K562 (cell line): ENCODE measurements at regions not wholly inside any gene's neighbourhood (a gene's known extent, or its start where the extent isn't known, plus 50 kb on each side); places are given as distances from the start of the nearest gene placed in this dataset.

Experiments used
- ATAC-seq: fragments of 200-7000 bp; cut with Tn5 transposase; 3 replicates; pipeline ENCODE4 v1.9.1; 2020; ENCODE audit warnings: moderate library complexity
- BruUV-seq: library from RNA; stranded (reverse); fragments of 400-500 nt; replicated peaks from 2 replicates; lab custom pipeline; 2021; lab: Mats Ljungman, UMichigan
- CTCF ChIA-PET: fragments of 300-600 bp; formaldehyde crosslinking; extraction: SDS; loops from one replicate; lab custom pipeline; 2021; ENCODE audit warnings: low intra/inter-chr PET ratio; lab: Yijun Ruan, JAX
- POLR2A ChIA-PET: fragments of 300-600, 350-650 bp; sonication (Branson Sonifier 250); formaldehyde crosslinking; extraction: SDS; loops from one replicate; lab custom pipeline; 2021; ENCODE audit warnings: antibody characterized with exemption, inconsistent platforms; lab: Yijun Ruan, JAX
- DNase-seq, 4 experiments: peaks; one replicate each; pipeline versions ENCODE4 v3.0.0 to v3.0.0-alpha.2; 2011 to 2018; ENCODE audit warnings: low spot score in 3 of 4, mixed read lengths in 3 of 4; ENCODE audit errors: extremely low read depth in 1 of 4
- FAIRE-seq: peaks from 2 replicates; lab custom pipeline; 2011; peaks lifted over from hg19 to GRCh38; lab: Jason Lieb, UNC
- H2AFZ ChIP-seq: 2 replicates; pipeline ENCODE4 v1.6.0; 2011; ENCODE audit warnings: low read depth, low read length, control low read depth, inconsistent platforms
- H3K27ac ChIP-seq: fragments of 200-600 bp; 3 replicates; pipeline ENCODE4 v1.8.0; 2011; ENCODE audit warnings: low read depth, mild to moderate bottlenecking, control low read depth, inconsistent platforms, low read length, moderate library complexity, mixed read lengths; ENCODE audit errors: extremely low read depth
- H3K27me3 ChIP-seq, 2 experiments: fragments of 300-600 bp in 1 of 2; 2 replicates in 1 of 2; 3 replicates in 1 of 2; pipeline versions ENCODE4 v1.6.0 to v1.8.0; 2011; ENCODE audit warnings: inconsistent platforms in 2 of 2, low read length in 2 of 2, mild to moderate bottlenecking in 1 of 2, mixed read lengths in 1 of 2, moderate library complexity in 1 of 2; ENCODE audit not compliant: control insufficient read depth in 2 of 2, insufficient read depth in 2 of 2
- H3K36me3 ChIP-seq: fragments of 300-600 bp; 3 replicates; pipeline ENCODE4 v1.8.0; 2011; ENCODE audit warnings: mild to moderate bottlenecking, low read length, inconsistent platforms; ENCODE audit not compliant: control insufficient read depth, insufficient read depth
- H3K4me1 ChIP-seq, 2 experiments: fragments of 200-600 bp in 1 of 2; replicated peaks in 1 of 2; 2 replicates in 1 of 2; 3 replicates in 1 of 2; pipeline versions ENCODE4 v1.5.1 to v1.8.0; 2011; ENCODE audit warnings: inconsistent platforms in 2 of 2, low read length in 2 of 2, mild to moderate bottlenecking in 1 of 2, mixed read lengths in 1 of 2, moderate library complexity in 1 of 2; ENCODE audit not compliant: control insufficient read depth in 2 of 2, insufficient read depth in 2 of 2
- H3K4me2 ChIP-seq: 2 replicates; pipeline ENCODE4 v1.6.1; 2011; ENCODE audit warnings: low read length, control low read depth, inconsistent platforms, mixed read lengths; ENCODE audit not compliant: insufficient read depth
- H3K4me3 ChIP-seq: fragments of 200-600 bp; sonication (generic), shearing (Covaris generic); 2 replicates; pipeline ENCODE4 v1.5.1; 2016; ENCODE audit warnings: control low read depth, inconsistent platforms
- H3K79me2 ChIP-seq: fragments of 200-600 bp; 3 replicates; pipeline ENCODE4 v1.8.0; 2011; ENCODE audit warnings: low read length, inconsistent platforms; ENCODE audit not compliant: control insufficient read depth, insufficient read depth
- H3K9ac ChIP-seq, 2 experiments: 2 replicates each; pipeline versions ENCODE4 v1.6.0 to v1.6.1; 2011; ENCODE audit warnings: low read depth in 2 of 2, low read length in 2 of 2, control low read depth in 1 of 2, inconsistent platforms in 1 of 2, mild to moderate bottlenecking in 1 of 2, mixed read lengths in 1 of 2; ENCODE audit not compliant: insufficient read depth in 1 of 2
- H3K9me1 ChIP-seq: one replicate; pipeline ENCODE4 v1.6.0; 2011; ENCODE audit warnings: inconsistent platforms, mild to moderate bottlenecking, low read length, moderate library complexity; ENCODE audit not compliant: control insufficient read depth, insufficient read depth
- H3K9me3 ChIP-seq: replicated peaks from 2 replicates; pipeline ENCODE4 v1.5.1; 2011; ENCODE audit warnings: low read depth, low read length, inconsistent platforms; ENCODE audit not compliant: control insufficient read depth, insufficient read depth
- H4K20me1 ChIP-seq: replicated peaks from 2 replicates; pipeline ENCODE4 v1.6.1; 2011; ENCODE audit warnings: low read length, inconsistent platforms, mixed read lengths; ENCODE audit not compliant: control insufficient read depth, insufficient read depth
- CBX8 ChIP-seq: fragments of 200-600 bp; sonication (generic); IDR thresholded peaks from 2 replicates; pipeline ENCODE4 v1.6.1; 2012; ENCODE audit warnings: borderline replicate concordance, mixed run types, low read depth, mild to moderate bottlenecking, moderate library complexity, mixed read lengths, low read length, control low read depth, inconsistent platforms; ENCODE audit not compliant: poor library complexity, severe bottlenecking; ENCODE audit errors: extremely low read depth
- CHD2 ChIP-seq: IDR thresholded peaks from 2 replicates; pipeline ENCODE4 v1.6.1; 2011; ENCODE audit warnings: low read depth, low read length
- CREM ChIP-seq: IDR thresholded peaks from 2 replicates; pipeline ENCODE4 v1.6.1; 2014; ENCODE audit warnings: antibody characterized with exemption, low read depth
- NCOA4 ChIP-seq: fragments of 450-650 bp; IDR thresholded peaks from 2 replicates; pipeline ENCODE4 v1.6.1; 2018; ENCODE audit warnings: mild to moderate bottlenecking; ENCODE audit not compliant: partially characterized antibody
- TCF7 ChIP-seq: sonication (generic); IDR thresholded peaks from 2 replicates; pipeline ENCODE4 v1.6.1; 2016; ENCODE audit warnings: antibody characterized with exemption, borderline replicate concordance
- XRCC4 ChIP-seq: IDR thresholded peaks from one replicate; pipeline ENCODE4 v1.6.1; 2011; ENCODE audit not compliant: insufficient read depth, insufficient read length; ENCODE audit errors: extremely low read depth
- ZNF143 ChIP-seq: sonication (generic); formaldehyde crosslinking; IDR thresholded peaks from 2 replicates; pipeline ENCODE4 v1.9.0; 2022; ENCODE audit warnings: mild to moderate bottlenecking, missing genetic modification reagents
- ZNF217 ChIP-seq: sonication (generic); formaldehyde crosslinking; IDR thresholded peaks from 2 replicates; pipeline ENCODE4 v1.8.0; 2022; ENCODE audit warnings: mild to moderate bottlenecking, missing genetic modification reagents
- WGBS: fragments of 100-300 bp; shearing (Covaris generic); methylation state at CpG from one replicate; pipeline ENCODE4 v1.1.6; 2016; ENCODE audit warnings: low coverage, mixed read lengths; ENCODE audit not compliant: insufficient coverage; ENCODE audit errors: missing lambda C conversion rate; 5-methylcytosine and 5-hydroxymethylcytosine counted together
- in situ Hi-C: fragments of 300-500 bp; cut with MboI; formaldehyde crosslinking; loops from 4 replicates; pipeline ENCODE4 v1.15.0; 2018; ENCODE audit warnings: inconsistent platforms, mixed read lengths
- intact Hi-C: fragments of 100-400 bp; cut with micrococcal nuclease; formaldehyde crosslinking; loops from 2 replicates; pipeline ENCODE4 v1.14.2; 2022
- TF ChIP-seq, protein P1 (sequence below): fragments of 450-650 bp; conservative IDR thresholded peaks from 2 replicates; pipeline ENCODE4 v1.6.1; 2016; ENCODE audit warnings: missing genetic modification characterization, low read depth, mild to moderate bottlenecking, missing compliant biosample characterization, moderate library complexity
- TF ChIP-seq, protein P2 (sequence below), 2 experiments: fragments of 450-650 bp; conservative IDR thresholded peaks; 2 replicates each; pipeline ENCODE4 v1.6.1; 2017; ENCODE audit warnings: mild to moderate bottlenecking in 2 of 2, moderate library complexity in 2 of 2
- TF ChIP-seq, protein P3 (sequence below): IDR thresholded peaks from 2 replicates; pipeline ENCODE4 v1.6.1; 2016; ENCODE audit warnings: missing genetic modification characterization, missing compliant biosample characterization
- TF ChIP-seq, protein P4 (sequence below): fragments of 450-650 bp; IDR thresholded peaks from 2 replicates; pipeline ENCODE4 v1.6.1; 2017; ENCODE audit warnings: mild to moderate bottlenecking, moderate library complexity

DNA sequence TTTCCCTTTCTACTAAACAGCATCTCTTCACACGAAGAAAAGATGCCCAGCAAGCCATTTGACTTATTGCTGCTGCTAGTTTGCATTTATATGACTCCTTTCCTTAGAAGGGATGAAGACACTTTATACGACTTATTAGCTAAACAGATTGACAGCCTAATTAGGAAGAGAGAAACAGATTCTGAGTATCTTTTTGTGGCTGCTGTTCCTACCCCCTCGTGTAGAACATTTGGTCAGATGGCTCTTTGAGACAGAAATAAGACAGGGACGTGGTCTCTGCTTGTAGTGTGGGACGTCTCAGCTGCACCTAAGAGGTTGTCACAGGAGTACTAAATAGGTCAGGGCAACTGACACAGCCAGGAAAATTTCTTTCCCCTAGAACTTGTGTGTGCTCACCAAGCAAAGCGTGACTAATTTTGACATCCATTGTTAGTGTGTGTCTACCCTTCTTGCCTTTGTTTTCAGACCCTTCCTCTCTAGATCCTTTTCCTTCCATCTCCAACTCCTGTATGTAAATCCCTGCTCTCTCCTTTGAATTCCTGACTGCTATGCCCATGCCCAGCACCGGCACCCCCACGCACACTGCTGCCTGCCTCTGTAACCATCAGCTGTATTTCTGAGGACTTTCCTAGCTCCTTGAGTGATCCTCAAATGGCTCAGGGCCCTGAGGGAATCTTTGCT, 83.2 kb downstream of the DAD1 start:
- 6% methylated on average over 8 of the region's 8 CpGs for WGBS
- Histone ChIP-seq H2AFZ (no peak overlapping the region), H3K4me2 (no peak overlapping the region), H3K9ac (no peak overlapping the region), H3K4me1 (no peaks in the 10 kb centered on the region), H3K79me2 (no peaks in the 10 kb centered on the region), H4K20me1 (no peaks in the 10 kb centered on the region), H3K27me3 (peaks cover 11 to 19% of the 10 kb centered on the region in 2 experiments; a peak in 4 of 5 replicates), H3K4me3 (no peak overlapping the region), H3K27ac (no peak overlapping the region), H3K9me3 (no peaks in the 10 kb centered on the region), H3K36me3 (no peaks in the 10 kb centered on the region), H3K9me1 (no peaks in the 10 kb centered on the region)
- intact Hi-C loops = no loop called here
- in situ Hi-C loops = no loop called here
- CTCF ChIA-PET = no interaction called here
- no peak for ATAC-seq
- no peak for DNase-seq
- POLR2A ChIA-PET = interaction anchor here (0.9 kb wide), 1 partner anchor 8 kb away, joined by 3 read pairs; no protein-coding TSS in a partner anchor
- BruUV-seq = no TSS peak
- FAIRE-seq = no peak
- TF ChIP-seq XRCC4 (no peak), CREM (no peak), ZNF143 (CRISPR knock-in tag) (no peak), CBX8 (no peak), NCOA4 (no peak), ZNF217 (CRISPR knock-in tag) (no peak), CHD2 (no peak), TCF7 (no peak)
- TF ChIP-seq, protein P1, sequence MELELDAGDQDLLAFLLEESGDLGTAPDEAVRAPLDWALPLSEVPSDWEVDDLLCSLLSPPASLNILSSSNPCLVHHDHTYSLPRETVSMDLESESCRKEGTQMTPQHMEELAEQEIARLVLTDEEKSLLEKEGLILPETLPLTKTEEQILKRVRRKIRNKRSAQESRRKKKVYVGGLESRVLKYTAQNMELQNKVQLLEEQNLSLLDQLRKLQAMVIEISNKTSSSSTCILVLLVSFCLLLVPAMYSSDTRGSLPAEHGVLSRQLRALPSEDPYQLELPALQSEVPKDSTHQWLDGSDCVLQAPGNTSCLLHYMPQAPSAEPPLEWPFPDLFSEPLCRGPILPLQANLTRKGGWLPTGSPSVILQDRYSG (tag) = no peak
- TF ChIP-seq, protein P2, sequence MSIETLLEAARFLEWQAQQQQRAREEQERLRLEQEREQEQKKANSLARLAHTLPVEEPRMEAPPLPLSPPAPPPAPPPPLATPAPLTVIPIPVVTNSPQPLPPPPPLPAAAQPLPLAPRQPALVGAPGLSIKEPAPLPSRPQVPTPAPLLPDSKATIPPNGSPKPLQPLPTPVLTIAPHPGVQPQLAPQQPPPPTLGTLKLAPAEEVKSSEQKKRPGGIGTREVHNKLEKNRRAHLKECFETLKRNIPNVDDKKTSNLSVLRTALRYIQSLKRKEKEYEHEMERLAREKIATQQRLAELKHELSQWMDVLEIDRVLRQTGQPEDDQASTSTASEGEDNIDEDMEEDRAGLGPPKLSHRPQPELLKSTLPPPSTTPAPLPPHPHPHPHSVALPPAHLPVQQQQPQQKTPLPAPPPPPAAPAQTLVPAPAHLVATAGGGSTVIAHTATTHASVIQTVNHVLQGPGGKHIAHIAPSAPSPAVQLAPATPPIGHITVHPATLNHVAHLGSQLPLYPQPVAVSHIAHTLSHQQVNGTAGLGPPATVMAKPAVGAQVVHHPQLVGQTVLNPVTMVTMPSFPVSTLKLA (conservative IDR thresholded peaks at IDR 0.05) = no peak
- TF ChIP-seq, protein P3, sequence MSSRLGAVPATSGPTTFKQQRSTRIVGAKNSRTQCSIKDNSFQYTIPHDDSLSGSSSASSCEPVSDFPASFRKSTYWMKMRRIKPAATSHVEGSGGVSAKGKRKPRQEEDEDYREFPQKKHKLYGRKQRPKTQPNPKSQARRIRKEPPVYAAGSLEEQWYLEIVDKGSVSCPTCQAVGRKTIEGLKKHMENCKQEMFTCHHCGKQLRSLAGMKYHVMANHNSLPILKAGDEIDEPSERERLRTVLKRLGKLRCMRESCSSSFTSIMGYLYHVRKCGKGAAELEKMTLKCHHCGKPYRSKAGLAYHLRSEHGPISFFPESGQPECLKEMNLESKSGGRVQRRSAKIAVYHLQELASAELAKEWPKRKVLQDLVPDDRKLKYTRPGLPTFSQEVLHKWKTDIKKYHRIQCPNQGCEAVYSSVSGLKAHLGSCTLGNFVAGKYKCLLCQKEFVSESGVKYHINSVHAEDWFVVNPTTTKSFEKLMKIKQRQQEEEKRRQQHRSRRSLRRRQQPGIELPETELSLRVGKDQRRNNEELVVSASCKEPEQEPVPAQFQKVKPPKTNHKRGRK (tag) = no peak
- TF ChIP-seq, protein P4, sequence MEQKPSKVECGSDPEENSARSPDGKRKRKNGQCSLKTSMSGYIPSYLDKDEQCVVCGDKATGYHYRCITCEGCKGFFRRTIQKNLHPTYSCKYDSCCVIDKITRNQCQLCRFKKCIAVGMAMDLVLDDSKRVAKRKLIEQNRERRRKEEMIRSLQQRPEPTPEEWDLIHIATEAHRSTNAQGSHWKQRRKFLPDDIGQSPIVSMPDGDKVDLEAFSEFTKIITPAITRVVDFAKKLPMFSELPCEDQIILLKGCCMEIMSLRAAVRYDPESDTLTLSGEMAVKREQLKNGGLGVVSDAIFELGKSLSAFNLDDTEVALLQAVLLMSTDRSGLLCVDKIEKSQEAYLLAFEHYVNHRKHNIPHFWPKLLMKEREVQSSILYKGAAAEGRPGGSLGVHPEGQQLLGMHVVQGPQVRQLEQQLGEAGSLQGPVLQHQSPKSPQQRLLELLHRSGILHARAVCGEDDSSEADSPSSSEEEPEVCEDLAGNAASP = no peak
